ENCODE measurements at regions not wholly inside any gene's neighbourhood (a gene's known extent, or its start where the extent isn't known, plus 50 kb on each side); places are given as distances from the start of the nearest gene placed in this dataset.

- TF ChIP-seq CTCF (IDR thresholded peaks at IDR 0.05) = no peak
- no peak for TF ChIP-seq POLR2A (IDR thresholded peaks at IDR 0.05)
These were observed 211.0 kb downstream of the TBX5 start for GRCh38 chr12:114194956-114195355.

Measured in uterus (tissue), 2 donors.